Hematopoietic multipotent progenitor cell (in vitro differentiated cells): ENCODE measurements at regions not wholly inside any gene's neighbourhood (a gene's known extent, or its start where the extent isn't known, plus 50 kb on each side); places are given as distances from the start of the nearest gene placed in this dataset.
"Not testable (repeated sequence)": the region's sequence is repeated elsewhere in the genome, so short reads cannot be mapped to it uniquely, and the experiment has no call there.

Experiments
- DNase-seq, 3 donors: peaks; one replicate each; pipeline ENCODE4 v3.0.0-alpha.2; 2011 to 2015; ENCODE audit warnings: low read depth in 2 of 3, low spot score in 2 of 3

GRCh38 chr2:51881673-51882072 lies 849.7 kb upstream of the NRXN1 start:
- no peak for DNase-seq

DNA sequence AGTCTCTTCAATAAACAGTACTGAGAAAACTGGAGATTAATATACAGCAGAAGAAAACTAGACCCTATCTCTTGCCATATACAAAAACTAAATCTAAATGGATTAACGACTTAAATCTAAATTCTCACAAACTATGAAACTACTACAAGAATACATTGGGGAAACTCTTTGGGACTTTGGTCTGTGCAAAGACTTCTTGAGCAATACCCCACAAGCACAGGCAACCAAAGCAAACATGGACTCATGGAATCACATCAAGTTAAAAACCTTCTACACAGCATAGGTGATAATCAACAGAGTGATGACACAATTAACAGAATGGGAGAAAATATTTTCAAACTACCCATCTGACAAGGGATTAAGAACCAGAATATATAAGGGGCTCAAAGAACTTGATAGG lies 848.2 kb upstream of the NRXN1 start:
- DNase-seq = no peak

- no peak for DNase-seq
Observed at GRCh38 chr2:51866361-51866760, 834.4 kb upstream of the NRXN1 start.

- DNase-seq = no peak
Observed at GRCh38 chr2:51859260-51859659, 827.3 kb upstream of the NRXN1 start.

GRCh38 chr2:51855683-51856082 lies 823.8 kb upstream of the NRXN1 start:
- DNase-seq = no peak

- no peak for DNase-seq
Observed at GRCh38 chr2:51846796-51847195, 814.9 kb upstream of the NRXN1 start.

GRCh38 chr2:51846018-51846417 lies 814.1 kb upstream of the NRXN1 start:
- DNase-seq = no peak

DNA sequence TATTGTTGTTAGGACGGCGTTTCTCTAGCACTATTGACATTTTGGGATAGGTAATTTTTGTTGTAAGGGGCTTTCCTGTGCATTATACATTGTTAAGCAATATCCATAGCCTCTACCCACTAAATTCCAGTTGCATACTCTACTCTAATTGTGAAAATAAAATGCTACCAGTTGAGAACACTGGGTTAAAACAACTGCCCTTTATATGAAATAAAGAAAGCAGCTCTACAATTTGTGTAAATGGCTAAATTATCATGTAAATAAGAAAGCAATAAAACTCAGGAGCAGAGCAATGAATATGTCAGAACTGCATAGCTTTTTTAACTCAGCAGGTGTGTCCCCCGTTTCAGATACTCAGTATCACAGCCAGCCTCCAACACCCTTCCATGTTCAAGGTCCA lies 812.7 kb upstream of the NRXN1 start:
- DNase-seq = no peak

- no peak for DNase-seq
Observed at GRCh38 chr2:51829477-51829876, 797.5 kb upstream of the NRXN1 start.

DNA sequence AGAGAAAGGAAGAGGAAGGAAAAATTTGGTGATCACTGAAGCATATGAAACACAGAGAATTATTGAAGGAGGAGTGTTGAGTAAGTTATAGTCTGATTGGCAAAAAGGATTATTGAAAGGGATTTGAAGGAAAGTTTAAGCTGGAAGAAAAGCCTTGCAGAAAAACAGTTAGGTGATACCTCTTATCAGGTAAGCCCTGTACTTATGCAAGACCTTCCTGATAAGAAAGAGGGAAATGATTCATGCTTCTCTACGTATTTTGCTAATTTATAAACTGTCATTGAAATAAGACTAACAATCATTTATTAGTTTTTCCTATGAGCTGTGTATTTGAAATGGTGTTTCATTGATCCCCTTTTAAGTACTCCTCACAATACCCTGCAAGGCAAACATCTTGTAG lies 793.9 kb upstream of the NRXN1 start:
- DNase-seq = no peak

DNA sequence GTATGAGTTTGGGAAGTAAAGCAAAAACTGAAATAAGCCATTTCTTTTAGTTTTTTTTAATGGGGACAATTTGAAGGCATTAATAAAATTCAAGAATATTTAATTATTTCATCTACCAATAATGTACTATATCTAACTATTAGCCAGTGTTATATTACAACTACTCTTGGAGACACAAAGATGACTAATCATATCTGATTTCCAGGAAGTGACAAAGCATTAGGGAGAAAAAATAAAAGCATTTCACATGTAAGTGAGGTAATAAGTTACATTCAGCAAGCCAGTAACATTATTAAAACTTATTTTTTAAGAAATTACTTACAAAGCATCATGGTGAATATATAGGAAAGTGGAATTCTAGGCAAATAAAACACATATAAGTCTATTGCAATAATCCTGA lies 781.3 kb upstream of the NRXN1 start:
- DNase-seq = no peak

GRCh38 chr2:51812138-51812866 lies 780.4 kb upstream of the NRXN1 start:
- no peak for DNase-seq

DNA sequence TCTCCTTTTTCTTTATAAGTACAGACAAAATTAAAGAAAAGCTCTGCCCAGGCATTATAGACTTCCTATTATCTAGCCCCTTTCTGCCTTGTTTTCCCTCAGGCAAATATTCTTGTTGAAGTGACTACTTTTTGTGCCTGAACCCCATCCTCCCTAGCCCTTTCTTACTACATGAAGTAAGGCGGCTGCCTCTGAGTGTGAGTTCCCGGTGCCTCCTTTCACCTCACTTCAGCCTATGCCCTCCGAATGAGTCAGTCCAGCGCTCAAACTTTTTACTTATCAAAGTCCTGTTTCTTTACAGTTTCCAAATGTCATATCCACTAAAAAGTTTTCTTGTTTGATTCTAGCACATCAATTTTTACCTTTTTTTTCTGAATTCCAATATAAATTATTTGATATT lies 778.3 kb upstream of the NRXN1 start:
- no peak for DNase-seq

- DNase-seq = no peak
Observed at GRCh38 chr2:51807229-51807628, 775.3 kb upstream of the NRXN1 start.

DNA sequence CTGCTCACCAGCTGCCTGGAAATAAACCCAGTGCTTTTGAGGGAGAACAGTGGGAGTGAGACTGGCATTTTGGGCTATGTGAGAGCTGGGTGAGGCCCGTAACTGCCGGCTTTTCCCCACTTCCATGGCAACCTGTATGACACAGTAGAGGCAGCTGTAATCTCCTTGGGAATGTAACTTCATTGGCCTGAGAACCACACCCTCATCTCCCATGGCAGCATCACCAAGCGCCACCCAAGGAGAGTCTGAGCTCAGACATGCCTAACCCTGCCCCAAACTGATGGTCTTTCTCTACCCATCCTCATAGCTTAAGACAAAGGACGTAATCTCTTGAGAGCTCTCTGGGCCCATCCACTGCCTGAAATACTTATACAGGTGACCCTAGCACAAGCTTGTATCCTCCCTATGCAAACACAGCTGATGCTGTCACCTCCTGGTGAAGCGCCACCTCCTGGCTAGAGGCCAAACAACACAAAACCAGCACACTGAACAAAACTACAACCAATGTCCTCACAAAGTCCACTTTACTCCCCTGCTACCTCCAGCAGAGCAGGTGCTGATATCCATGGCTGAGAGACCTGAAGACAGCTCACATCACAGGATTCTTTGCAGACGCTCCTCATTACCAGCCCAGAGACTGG lies 763.4 kb upstream of the NRXN1 start:
- DNase-seq = peak in 1 of 3 donors; percentile 10

- no peak for DNase-seq
Observed at GRCh38 chr2:51791496-51791895, 759.6 kb upstream of the NRXN1 start.

- DNase-seq = no peak
Observed at GRCh38 chr2:51790854-51791253, 758.9 kb upstream of the NRXN1 start.

GRCh38 chr2:51789918-51790317 lies 758.0 kb upstream of the NRXN1 start:
- no peak for DNase-seq

DNA sequence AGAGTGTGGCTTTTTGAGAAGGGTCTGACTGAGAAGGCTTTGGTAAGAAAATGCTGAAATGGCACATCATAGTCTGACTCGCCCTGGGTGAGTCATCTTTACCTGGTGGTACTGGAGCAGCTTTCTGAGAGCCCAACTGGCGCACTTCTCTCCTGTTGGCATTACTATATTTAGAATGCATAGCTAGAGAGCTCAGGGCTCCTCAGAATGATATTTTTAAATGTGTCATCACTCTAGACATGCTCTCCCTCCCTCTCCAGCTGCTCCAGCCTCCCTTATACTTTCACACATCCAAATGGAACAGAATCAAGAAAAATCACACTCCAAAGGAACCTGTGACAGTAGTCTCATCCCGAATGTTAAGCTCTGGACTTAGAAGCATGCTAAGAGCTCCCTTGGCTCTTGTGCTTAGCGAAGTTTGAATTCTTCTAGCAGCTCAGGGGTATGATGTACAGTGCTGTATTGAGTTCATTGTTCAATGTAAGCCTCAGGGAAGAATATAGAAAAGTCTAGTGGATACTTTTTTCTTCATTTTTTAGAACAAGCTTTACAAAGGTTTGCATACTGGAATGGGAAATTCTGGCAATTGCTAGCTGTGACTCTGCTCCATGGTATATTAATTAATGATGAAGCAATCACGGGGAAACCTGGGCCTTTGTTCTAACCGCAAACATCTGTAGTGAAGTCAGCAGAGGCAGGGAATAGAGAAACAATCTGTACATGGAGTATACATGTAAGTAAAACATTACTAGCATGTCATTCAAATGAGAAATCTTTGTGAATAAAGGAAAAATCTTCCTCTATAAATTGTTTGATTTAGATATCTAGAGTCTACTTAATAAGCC lies 751.2 kb upstream of the NRXN1 start:
- no peak for DNase-seq

GRCh38 chr2:51781691-51782090 lies 749.8 kb upstream of the NRXN1 start:
- DNase-seq = no peak

DNA sequence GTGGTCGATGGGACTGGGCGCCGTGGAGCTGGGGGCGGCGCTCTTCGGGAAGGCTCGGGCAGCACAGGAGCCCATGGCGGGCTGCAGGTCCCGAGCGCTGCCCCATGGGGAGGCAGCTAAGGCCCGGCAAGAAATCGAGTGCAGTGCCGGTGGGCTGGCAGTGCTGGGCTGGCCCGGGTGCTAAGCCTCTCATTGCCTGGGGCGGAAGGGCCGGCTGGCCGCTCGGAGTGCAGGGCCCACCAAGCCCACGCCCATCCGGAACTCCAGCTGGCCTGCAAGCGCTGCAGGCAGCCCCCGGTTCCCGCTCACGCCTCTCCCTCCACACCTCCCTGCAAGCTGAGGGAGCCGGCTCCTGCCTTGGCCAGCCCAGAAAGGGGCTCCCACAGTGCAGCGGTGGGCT lies 748.4 kb upstream of the NRXN1 start:
- no peak for DNase-seq

GRCh38 chr2:51779723-51780122 lies 747.8 kb upstream of the NRXN1 start:
- DNase-seq = not testable (repeated sequence)
